Heart left ventricle (tissue), 16 donors: ENCODE measurements at regions not wholly inside any gene's neighbourhood (a gene's known extent, or its start where the extent isn't known, plus 50 kb on each side); places are given as distances from the start of the nearest gene placed in this dataset.
A peak's percentile ranks its signal among the peaks of the same experiment; 100 is the strongest.

ENCODE experiments used
- ATAC-seq, 4 donors: fragments of 200-7000 bp; cut with Tn5 transposase; one replicate each; pipeline ENCODE4 v1.9.1; 2020 to 2022; ENCODE audit warnings: moderate library complexity in 4 of 4, mild to moderate bottlenecking in 3 of 4, moderate number of reproducible peaks in 1 of 4
- DNase-seq, 5 donors: peaks; one replicate each; pipeline ENCODE4 v3.0.0-alpha.2; 2020
- H3K27ac ChIP-seq, 12 donors: fragments of 200-600 bp; sonication (generic) in 4 of 12; one replicate each; pipeline versions ENCODE4 v1.5.0 to v1.8.0; 2016 to 2022; ENCODE audit warnings: mild to moderate bottlenecking in 2 of 12
- H3K27me3 ChIP-seq, 9 donors: fragments of 200-600 bp; sonication (generic) in 2 of 9; one replicate each; pipeline versions ENCODE4 v1.5.1 to v1.8.0; 2016 to 2022; ENCODE audit warnings: mild to moderate bottlenecking in 3 of 9
- H3K36me3 ChIP-seq, 9 donors: fragments of 200-600 bp; sonication (generic) in 2 of 9; one replicate each; pipeline versions ENCODE4 v1.5.0 to v1.8.0; 2018 to 2022; ENCODE audit warnings: mild to moderate bottlenecking in 2 of 9
- H3K4me1 ChIP-seq, 12 donors: fragments of 200-600 bp; sonication (generic) in 4 of 12; one replicate each; pipeline versions ENCODE4 v1.5.0 to v1.8.0; 2016 to 2022; ENCODE audit warnings: mild to moderate bottlenecking in 3 of 12
- H3K4me3 ChIP-seq, 12 donors: fragments of 200-600 bp; sonication (generic) in 4 of 12; one replicate each; pipeline versions ENCODE4 v1.5.0 to v1.8.0; 2017 to 2022; ENCODE audit warnings: mild to moderate bottlenecking in 9 of 12, moderate library complexity in 4 of 12
- H3K9me3 ChIP-seq, 12 donors: fragments of 200-600 bp; sonication (generic) in 4 of 12; one replicate each; pipeline versions ENCODE4 v1.5.0 to v1.8.0; 2016 to 2022; ENCODE audit warnings: mild to moderate bottlenecking in 1 of 12
- POLR2A ChIP-seq, 2 donors: fragments of 450-650 bp; IDR thresholded peaks; one replicate each; pipeline ENCODE4 v1.6.1; 2017; ENCODE audit warnings: antibody characterized with exemption in 2 of 2, mild to moderate bottlenecking in 2 of 2, moderate library complexity in 2 of 2
- WGBS, 4 donors: extraction: QIAGEN DNeasy Blood & Tissue Kit in 2 of 4; methylation state at CpG; one replicate each; pipeline versions ENCODE4 v1.1.5 to v1.1.7; 2013 to 2018; 5-methylcytosine and 5-hydroxymethylcytosine counted together
- intact Hi-C, 10 donors: fragments of 100-400 bp; cut with DNase I; formaldehyde crosslinking; loops; one replicate each; pipeline versions ENCODE4 v1.11.1 to v1.14.2; 2022
- TF ChIP-seq, protein P1 (sequence below), 12 donors: fragments of 200-600 bp; sonication (generic) in 4 of 12; IDR thresholded peaks; one replicate each; pipeline versions ENCODE4 v1.5.0 to v1.8.0; 2018 to 2022; ENCODE audit warnings: antibody characterized with exemption in 12 of 12, mild to moderate bottlenecking in 5 of 12
- donor health status: ischemic (EF 13 %, LVEDD 7.1; RV severe dilation, severe dysfunction).
- donor health status: healthy with polysubstance abuse.
- donor health status: DM: no; HTN: yes; CAD: no.
- donor health status: DM: no; HTN: no; CAD: no.
- donor health status: ischemic (EF 25% LVEDD 6.9; RV normal size, moderate dysfunction).
- donor health status: ischemic (EF 25% LVEDD 5.7; RV mildly dilated, moderate dysfunction).
- donor health status: healthy.
- donor health status: DM: yes; HTN: yes; CAD: no.
- donor health status: ischemic (EF 35%, LVEDD 5.7; RV mildly dilated, moderate dysfunction).
- donor health status: nonischemic (EF 11% LVEDD 7.7; RV severe dilation, severe dysfunction).
- donor health status: DM: yes; HTN: yes; CAD: no.
- donor health status: PGD.
- donor health status: ischemic (EF 29% LVEDD 5.4; RV normal size, mild dysfunction).
- donor health status: nonischemic (EF 23%, LVEDD 6.1; RV moderate dilation, normal function).

DNA sequence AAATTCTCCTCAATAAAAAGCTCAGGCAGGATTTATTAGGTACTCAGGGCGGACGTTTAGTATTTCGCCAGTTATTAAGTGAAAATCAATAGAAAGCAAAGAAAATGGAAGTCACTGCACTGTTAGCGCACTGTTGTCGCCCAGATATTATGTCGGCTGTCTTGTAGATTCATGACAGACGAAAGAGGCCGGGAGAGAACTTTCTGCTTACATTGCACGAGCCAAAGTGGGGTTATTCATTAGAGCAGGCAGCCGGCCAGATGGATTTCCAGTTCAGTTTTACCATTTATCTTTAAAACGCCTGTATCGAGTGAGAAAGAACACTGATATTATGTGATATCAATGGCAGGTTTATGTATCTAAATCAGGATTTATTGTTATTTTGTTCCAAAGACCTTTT, 866.0 kb upstream of the NR2F2 start:
- Histone ChIP-seq H3K4me3 (no peak overlapping the region), H3K4me1 (peaks cover 0 to 17% (median 2%) of the 10 kb centered on the region in 12 donors)
- TF ChIP-seq, protein P1, sequence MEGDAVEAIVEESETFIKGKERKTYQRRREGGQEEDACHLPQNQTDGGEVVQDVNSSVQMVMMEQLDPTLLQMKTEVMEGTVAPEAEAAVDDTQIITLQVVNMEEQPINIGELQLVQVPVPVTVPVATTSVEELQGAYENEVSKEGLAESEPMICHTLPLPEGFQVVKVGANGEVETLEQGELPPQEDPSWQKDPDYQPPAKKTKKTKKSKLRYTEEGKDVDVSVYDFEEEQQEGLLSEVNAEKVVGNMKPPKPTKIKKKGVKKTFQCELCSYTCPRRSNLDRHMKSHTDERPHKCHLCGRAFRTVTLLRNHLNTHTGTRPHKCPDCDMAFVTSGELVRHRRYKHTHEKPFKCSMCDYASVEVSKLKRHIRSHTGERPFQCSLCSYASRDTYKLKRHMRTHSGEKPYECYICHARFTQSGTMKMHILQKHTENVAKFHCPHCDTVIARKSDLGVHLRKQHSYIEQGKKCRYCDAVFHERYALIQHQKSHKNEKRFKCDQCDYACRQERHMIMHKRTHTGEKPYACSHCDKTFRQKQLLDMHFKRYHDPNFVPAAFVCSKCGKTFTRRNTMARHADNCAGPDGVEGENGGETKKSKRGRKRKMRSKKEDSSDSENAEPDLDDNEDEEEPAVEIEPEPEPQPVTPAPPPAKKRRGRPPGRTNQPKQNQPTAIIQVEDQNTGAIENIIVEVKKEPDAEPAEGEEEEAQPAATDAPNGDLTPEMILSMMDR (IDR thresholded peaks at IDR 0.05): no peak

DNA sequence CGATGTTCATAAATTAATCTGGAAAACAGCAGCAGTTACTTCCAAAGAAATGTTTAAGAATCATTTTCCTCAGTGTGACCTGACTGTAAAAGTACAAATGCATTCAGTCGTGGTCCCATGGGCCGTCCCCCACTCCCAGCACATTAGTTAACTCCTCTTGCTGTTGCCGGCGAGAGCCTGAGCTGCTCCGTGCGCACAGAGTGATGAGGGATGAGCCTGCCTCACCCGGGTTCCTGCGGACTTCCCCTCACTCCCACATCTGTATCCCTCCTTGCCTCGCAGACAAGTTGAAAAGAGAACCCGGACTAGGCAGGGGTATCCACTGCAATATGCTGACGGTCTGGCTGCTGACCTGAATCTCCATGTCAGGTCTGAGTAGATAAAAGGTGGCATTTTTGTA, 861.7 kb upstream of the NR2F2 start:
- Histone ChIP-seq H3K27ac (peak overlapping the region in 5 of 12 donors; percentile 14 to 61 (median 49)), H3K4me1 (peaks cover 0 to 36% (median 11%) of the 10 kb centered on the region in 12 donors), H3K36me3 (no peaks in the 10 kb centered on the region), H3K27me3 (no peaks in the 10 kb centered on the region), H3K9me3 (no peaks in the 10 kb centered on the region), H3K4me3 (no peak overlapping the region)
- ATAC-seq (peak in 1 of 4 donors; percentile 18), DNase-seq (peak in 1 of 5 donors; percentile 50)
- intact Hi-C loops: loop anchor here in 1 of 10 donors (10.0 kb wide), 1 partner anchor 856 kb away; no protein-coding TSS in a partner anchor
- WGBS, 4 donors: 45 to 77% (median 58%) methylated on average over 12 of the region's 12 CpGs
- TF ChIP-seq, protein P1 (IDR thresholded peaks at IDR 0.05): no peak
- TF ChIP-seq POLR2A (IDR thresholded peaks at IDR 0.05): no peak

More for the DNA sequence above, 866.0 kb upstream of the NR2F2 start:
- Histone ChIP-seq H3K9me3 (no peaks in the 10 kb centered on the region), H3K36me3 (no peaks in the 10 kb centered on the region), H3K27me3 (no peaks in the 10 kb centered on the region), H3K27ac (no peak overlapping the region)
- WGBS, 4 donors: 82 to 89% (median 88%) methylated on average over 12 of the region's 12 CpGs
- ATAC-seq (no peak), DNase-seq (no peak)
- intact Hi-C loops: loop anchor here in 1 of 10 donors (10.0 kb wide), 1 partner anchor 860 kb away; no protein-coding TSS in a partner anchor

DNA sequence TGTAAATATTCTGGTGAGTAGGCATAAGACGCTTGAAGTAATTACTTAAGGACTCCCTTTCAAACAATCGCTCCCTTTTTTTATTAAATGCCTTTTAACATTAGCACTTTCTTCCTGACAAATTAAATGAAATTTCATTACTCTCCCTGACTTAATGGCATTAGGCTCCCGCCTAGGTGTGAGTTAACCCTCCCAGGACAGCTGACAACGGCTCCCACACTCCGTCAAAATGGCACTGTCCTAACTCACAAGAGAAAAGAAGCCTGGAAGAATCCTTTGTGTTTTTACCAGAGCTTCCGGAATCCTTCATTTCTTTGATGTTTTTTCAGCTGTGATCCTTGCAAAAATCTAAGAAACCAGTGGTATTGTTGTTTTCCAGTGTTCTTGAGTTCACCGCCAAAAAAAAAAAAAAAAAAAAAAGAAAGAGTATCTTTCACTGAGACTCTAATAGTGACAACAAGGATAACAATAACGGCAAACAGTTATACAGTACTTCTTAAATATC, 861.0 kb upstream of the NR2F2 start:
- intact Hi-C loops: loop anchor here in 1 of 10 donors (10.0 kb wide), 1 partner anchor 855 kb away; no protein-coding TSS in a partner anchor
- Histone ChIP-seq H3K27me3 (no peaks in the 10 kb centered on the region), H3K27ac (peak overlapping the region in 9 of 12 donors; percentile 18 to 61 (median 49)), H3K9me3 (no peaks in the 10 kb centered on the region), H3K36me3 (no peaks in the 10 kb centered on the region), H3K4me1 (peaks cover 0 to 36% (median 11%) of the 10 kb centered on the region in 12 donors), H3K4me3 (no peak overlapping the region)
- DNase-seq: no peak
- 49 to 73% (median 62%) methylated on average over 8 of the region's 8 CpGs for WGBS, 4 donors
- no peak for TF ChIP-seq POLR2A (IDR thresholded peaks at IDR 0.05)
- TF ChIP-seq, protein P1 (IDR thresholded peaks at IDR 0.05): no peak
- no peak for ATAC-seq

DNA sequence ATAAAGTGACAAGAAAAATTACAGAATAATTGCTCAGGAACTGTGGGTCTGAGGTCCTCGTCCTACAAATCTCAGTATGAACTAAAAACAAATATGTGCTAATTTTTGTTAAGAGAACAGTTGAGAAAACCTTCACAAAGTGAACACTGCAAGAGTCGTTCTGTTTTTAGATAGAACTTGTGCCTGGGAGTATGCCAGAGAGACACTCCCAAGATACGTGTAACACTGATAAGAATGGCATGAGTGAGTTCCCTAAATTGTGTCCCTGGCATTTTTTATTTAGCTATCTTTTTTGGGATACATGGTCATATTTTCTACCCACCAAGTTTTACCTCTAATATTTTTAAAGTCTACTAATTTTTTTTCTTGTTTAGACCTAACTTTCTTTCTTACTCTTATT, 860.0 kb upstream of the NR2F2 start:
- peak overlapping the region in 11 of 12 donors; percentile 6 to 72 (median 48) for H3K27ac ChIP-seq
- 24 to 32% (median 27%) methylated on average over 3 of the region's 3 CpGs for WGBS, 4 donors
- peaks cover 0 to 36% (median 11%) of the 10 kb centered on the region in 12 donors for H3K4me1 ChIP-seq
- no peaks in the 10 kb centered on the region for H3K27me3 ChIP-seq
- peak in 2 of 4 donors; percentile 26 to 62 for ATAC-seq
- DNase-seq: no peak
- no peaks in the 10 kb centered on the region for H3K9me3 ChIP-seq
- H3K4me3 ChIP-seq: no peak overlapping the region
- TF ChIP-seq, protein P1 (IDR thresholded peaks at IDR 0.05): no peak
- TF ChIP-seq POLR2A (IDR thresholded peaks at IDR 0.05): no peak
- H3K36me3 ChIP-seq: no peaks in the 10 kb centered on the region
- intact Hi-C loops: loop anchor here in 1 of 10 donors (10.0 kb wide), 1 partner anchor 374 kb away; no protein-coding TSS in a partner anchor
